NCI-H748 (cell line): ENCODE measurements at regions not wholly inside any gene's neighbourhood (a gene's known extent, or its start where the extent isn't known, plus 50 kb on each side); places are given as distances from the start of the nearest gene placed in this dataset.
"Not testable (repeated sequence)": the region's sequence is repeated elsewhere in the genome, so short reads cannot be mapped to it uniquely, and the experiment has no call there.

Source experiments
- DNase-seq: peaks from one replicate; lab custom pipeline; 2025; ENCODE audit not compliant: unreplicated experiment; lab: John Stamatoyannopoulos, UW

GRCh38 chr2:20130821-20131645 lies 79.6 kb upstream of the LAPTM4A start:
- DNase-seq: no peak

- DNase-seq: no peak
Measured at GRCh38 chr2:20130160-20130560, 78.7 kb upstream of the LAPTM4A start.

- no peak for DNase-seq
Measured at GRCh38 chr2:20129331-20130159, 78.1 kb upstream of the LAPTM4A start.

- no peak for DNase-seq
Measured at GRCh38 chr2:20128506-20129330, 77.3 kb upstream of the LAPTM4A start.

GRCh38 chr2:20126469-20126868 lies 75.0 kb upstream of the LAPTM4A start:
- DNase-seq: no peak

- DNase-seq: no peak
Measured at GRCh38 chr2:20126040-20126439, 74.6 kb upstream of the LAPTM4A start.

- no peak for DNase-seq
Measured at GRCh38 chr2:20125616-20126015, 74.2 kb upstream of the LAPTM4A start.

GRCh38 chr2:20125164-20125563 lies 73.7 kb upstream of the LAPTM4A start:
- no peak for DNase-seq

GRCh38 chr2:20123871-20124594 lies 72.6 kb upstream of the LAPTM4A start:
- no peak for DNase-seq

GRCh38 chr2:20122864-20123263 lies 71.4 kb upstream of the LAPTM4A start:
- no peak for DNase-seq

GRCh38 chr2:20120569-20121416 lies 69.4 kb upstream of the LAPTM4A start:
- DNase-seq: no peak

- no peak for DNase-seq
Measured at GRCh38 chr2:20118051-20118450, 66.6 kb upstream of the LAPTM4A start.

- no peak for DNase-seq
Measured at GRCh38 chr2:20115902-20116301, 64.5 kb upstream of the LAPTM4A start.

GRCh38 chr2:20115374-20115773 lies 63.9 kb upstream of the LAPTM4A start:
- no peak for DNase-seq

- no peak for DNase-seq
Measured at GRCh38 chr2:20113986-20114938, 62.8 kb upstream of the LAPTM4A start.

- no peak for DNase-seq
Measured at GRCh38 chr2:20113004-20113796, 61.8 kb upstream of the LAPTM4A start.

GRCh38 chr2:20112361-20112760 lies 60.9 kb upstream of the LAPTM4A start:
- not testable (repeated sequence) for DNase-seq
